GM18870 (cell line): ENCODE measurements at regions not wholly inside any gene's neighbourhood (a gene's known extent, or its start where the extent isn't known, plus 50 kb on each side); places are given as distances from the start of the nearest gene placed in this dataset.

Experiments used
- ATAC-seq: cut with Tn5 transposase; IDR thresholded peaks from one replicate; pipeline ENCODE4 v1.9.1; 2021; ENCODE audit warnings: moderate library complexity; ENCODE audit not compliant: unreplicated experiment

GRCh38 chr6:159445351-159445750, 247.7 kb downstream of the SOD2 start:
- ATAC-seq, result no peak

- no peak for ATAC-seq
Observed at GRCh38 chr6:159444056-159444760, 248.8 kb downstream of the SOD2 start.

- ATAC-seq, result no peak
Observed at GRCh38 chr6:159443417-159443920, 249.6 kb downstream of the SOD2 start.

- ATAC-seq, result no peak
Observed at GRCh38 chr6:159441704-159441981, 251.4 kb downstream of the SOD2 start.

- ATAC-seq, result no peak
Observed at GRCh38 chr6:159440911-159441703, 251.9 kb downstream of the SOD2 start.

GRCh38 chr6:159440349-159440748, 252.7 kb downstream of the SOD2 start:
- no peak for ATAC-seq

GRCh38 chr6:159439651-159440050, 253.4 kb downstream of the SOD2 start:
- ATAC-seq, result no peak

GRCh38 chr6:159438106-159438505, 254.9 kb downstream of the SOD2 start:
- ATAC-seq, result no peak

GRCh38 chr6:159436581-159436980, 256.5 kb downstream of the SOD2 start:
- no peak for ATAC-seq

GRCh38 chr6:159435701-159436100, 257.3 kb downstream of the SOD2 start:
- ATAC-seq, result no peak

GRCh38 chr6:159434410-159434809, 258.6 kb downstream of the SOD2 start:
- ATAC-seq, result no peak

- ATAC-seq, result no peak
Observed at GRCh38 chr6:159433550-159433949, 259.5 kb downstream of the SOD2 start.

GRCh38 chr6:159431750-159432149, 261.3 kb downstream of the SOD2 start:
- ATAC-seq, result no peak

GRCh38 chr6:159430323-159430722, 261.1 kb downstream of the FNDC1 start:
- ATAC-seq, result no peak

GRCh38 chr6:159429433-159429832, 260.2 kb downstream of the FNDC1 start:
- ATAC-seq, result no peak

GRCh38 chr6:159427771-159428170, 258.6 kb downstream of the FNDC1 start:
- no peak for ATAC-seq

GRCh38 chr6:159427335-159427734, 258.1 kb downstream of the FNDC1 start:
- no peak for ATAC-seq

GRCh38 chr6:159425421-159425820, 256.2 kb downstream of the FNDC1 start:
- no peak for ATAC-seq

GRCh38 chr6:159422041-159422984, 253.1 kb downstream of the FNDC1 start:
- no peak for ATAC-seq

GRCh38 chr6:159421586-159421985, 252.4 kb downstream of the FNDC1 start:
- ATAC-seq, result no peak

GRCh38 chr6:159418997-159419396, 249.8 kb downstream of the FNDC1 start:
- ATAC-seq, result no peak
